ENCODE measurements at regions not wholly inside any gene's neighbourhood (a gene's known extent, or its start where the extent isn't known, plus 50 kb on each side); places are given as distances from the start of the nearest gene placed in this dataset.

DNA sequence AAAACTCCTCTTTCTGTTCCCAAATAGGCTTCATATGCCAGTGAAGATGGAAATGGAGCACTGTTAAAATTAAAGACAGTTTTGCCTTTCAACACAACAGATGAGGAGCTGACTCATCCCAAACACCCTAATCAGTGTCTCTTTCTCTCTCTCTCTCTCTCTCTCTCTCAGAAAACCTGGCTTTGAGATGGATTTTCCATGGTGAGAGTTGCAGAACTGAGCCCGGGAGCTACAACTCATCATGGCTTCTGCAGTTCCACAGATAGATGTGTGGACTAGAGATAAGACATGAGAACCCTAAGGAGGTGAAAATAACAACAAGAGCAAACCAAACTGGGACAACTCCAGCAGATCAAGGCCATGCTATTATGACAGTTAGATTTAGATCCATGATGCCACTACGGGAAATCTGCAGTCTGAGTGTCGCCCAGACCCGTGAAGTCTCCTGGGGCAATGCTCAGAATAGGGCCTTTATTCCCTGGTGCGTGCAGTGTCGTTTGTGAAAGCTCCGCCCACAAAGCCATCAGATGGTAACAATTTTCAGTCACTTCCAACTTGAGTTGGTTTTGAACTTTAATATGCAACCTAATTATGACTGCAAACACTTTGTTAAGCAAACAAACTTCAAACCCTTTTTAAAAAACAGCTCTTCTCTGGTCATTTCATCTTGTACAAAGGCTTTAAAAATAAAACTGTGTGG, 338.2 kb upstream of the PREP start:
- TF ChIP-seq POLR2A (IDR thresholded peaks at IDR 0.05; ENCODE audit: extremely low read depth, insufficient read length) = no peak
- no peak for DNase-seq (ENCODE audit: low read depth)
- H3K4me3 ChIP-seq (ENCODE audit: low read depth, low read length) = no peak overlapping the region

DNA sequence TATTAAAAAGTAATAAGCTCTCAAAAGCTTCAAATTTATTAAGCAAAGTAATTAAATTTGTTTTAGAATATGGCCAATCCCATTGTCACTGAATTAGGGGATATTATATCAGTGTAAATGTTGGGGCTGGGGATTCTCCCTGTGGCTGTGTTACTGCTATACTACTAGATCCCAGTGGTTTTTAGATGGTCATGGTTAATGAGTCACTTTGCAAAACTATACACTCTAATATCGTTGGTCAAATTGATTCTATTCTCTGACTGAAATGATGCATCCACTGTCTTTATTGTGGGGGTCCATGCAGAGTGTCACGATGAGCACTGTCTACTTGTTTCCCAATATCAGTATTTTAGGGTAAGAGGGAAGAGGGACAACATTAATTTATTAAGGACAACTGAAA, 336.9 kb upstream of the PREP start:
- no peak overlapping the region for H3K4me3 ChIP-seq (ENCODE audit: low read depth, low read length)
- TF ChIP-seq, protein P1, sequence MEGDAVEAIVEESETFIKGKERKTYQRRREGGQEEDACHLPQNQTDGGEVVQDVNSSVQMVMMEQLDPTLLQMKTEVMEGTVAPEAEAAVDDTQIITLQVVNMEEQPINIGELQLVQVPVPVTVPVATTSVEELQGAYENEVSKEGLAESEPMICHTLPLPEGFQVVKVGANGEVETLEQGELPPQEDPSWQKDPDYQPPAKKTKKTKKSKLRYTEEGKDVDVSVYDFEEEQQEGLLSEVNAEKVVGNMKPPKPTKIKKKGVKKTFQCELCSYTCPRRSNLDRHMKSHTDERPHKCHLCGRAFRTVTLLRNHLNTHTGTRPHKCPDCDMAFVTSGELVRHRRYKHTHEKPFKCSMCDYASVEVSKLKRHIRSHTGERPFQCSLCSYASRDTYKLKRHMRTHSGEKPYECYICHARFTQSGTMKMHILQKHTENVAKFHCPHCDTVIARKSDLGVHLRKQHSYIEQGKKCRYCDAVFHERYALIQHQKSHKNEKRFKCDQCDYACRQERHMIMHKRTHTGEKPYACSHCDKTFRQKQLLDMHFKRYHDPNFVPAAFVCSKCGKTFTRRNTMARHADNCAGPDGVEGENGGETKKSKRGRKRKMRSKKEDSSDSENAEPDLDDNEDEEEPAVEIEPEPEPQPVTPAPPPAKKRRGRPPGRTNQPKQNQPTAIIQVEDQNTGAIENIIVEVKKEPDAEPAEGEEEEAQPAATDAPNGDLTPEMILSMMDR (IDR thresholded peaks at IDR 0.05; ENCODE audit: low read depth, low read length) = no peak
- no peak for TF ChIP-seq POLR2A (IDR thresholded peaks at IDR 0.05; ENCODE audit: extremely low read depth, insufficient read length)
- no peak for TF ChIP-seq MYC (IDR thresholded peaks at IDR 0.05; ENCODE audit: low read depth, low read length)
- TF ChIP-seq, protein P2, sequence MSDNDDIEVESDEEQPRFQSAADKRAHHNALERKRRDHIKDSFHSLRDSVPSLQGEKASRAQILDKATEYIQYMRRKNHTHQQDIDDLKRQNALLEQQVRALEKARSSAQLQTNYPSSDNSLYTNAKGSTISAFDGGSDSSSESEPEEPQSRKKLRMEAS (IDR thresholded peaks at IDR 0.05; ENCODE audit: low read depth, low read length) = no peak
- no peak for DNase-seq (ENCODE audit: low read depth)

DNA sequence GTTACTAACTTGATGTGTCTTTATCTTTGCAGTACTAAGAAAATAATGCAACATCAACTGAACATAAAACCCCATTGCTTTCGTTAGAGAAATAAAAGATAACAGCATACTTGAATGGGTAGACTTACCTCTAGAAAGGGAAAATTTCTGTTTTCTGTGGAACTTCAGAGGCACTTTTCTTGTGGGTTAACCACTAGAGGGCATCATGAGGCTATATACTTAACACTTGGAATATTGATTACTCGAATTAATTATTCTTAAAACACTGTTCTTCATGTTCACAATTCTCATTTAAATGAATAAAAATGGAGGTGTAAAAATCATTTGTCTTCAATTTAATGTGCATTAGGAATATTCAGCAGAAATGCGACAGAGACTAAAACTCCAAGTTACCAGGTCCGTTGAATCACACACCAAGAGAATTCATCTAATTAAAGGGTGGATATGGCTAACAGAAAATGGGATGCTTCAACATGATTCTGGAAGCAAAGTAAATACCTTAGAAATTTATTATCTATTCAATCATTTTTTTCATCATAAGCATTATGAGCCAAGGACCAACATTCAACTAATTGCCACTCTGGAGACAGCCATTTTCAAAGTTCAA, 330.8 kb upstream of the PREP start:
- no peak overlapping the region for H3K4me3 ChIP-seq (ENCODE audit: low read depth, low read length)
- DNase-seq (ENCODE audit: low read depth) = peak; percentile 58
- TF ChIP-seq, protein P2 (IDR thresholded peaks at IDR 0.05; ENCODE audit: low read depth, low read length) = no peak
- TF ChIP-seq, protein P1 (IDR thresholded peaks at IDR 0.05; ENCODE audit: low read depth, low read length) = peak; percentile 54

DNA sequence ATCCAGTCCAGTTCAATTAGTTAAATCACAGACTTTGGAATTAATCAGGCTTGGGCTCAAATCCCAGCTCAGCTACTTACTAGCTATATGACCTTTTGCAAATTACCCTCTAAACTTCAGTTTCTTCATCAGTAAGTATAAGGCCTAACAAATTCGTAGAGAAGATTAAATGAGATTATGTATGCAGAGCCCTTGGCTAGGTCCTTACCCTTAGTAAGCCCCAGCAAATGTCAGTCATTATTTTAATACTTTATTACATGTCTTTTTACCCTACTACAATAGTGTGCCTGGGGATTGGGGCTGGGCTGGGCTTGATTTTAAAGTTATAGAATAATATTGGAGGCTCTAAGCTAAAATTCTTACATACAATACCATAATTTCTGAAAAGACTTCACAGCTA, 326.1 kb upstream of the PREP start:
- H3K4me3 ChIP-seq (ENCODE audit: low read depth, low read length) = no peak overlapping the region
- no peak for DNase-seq (ENCODE audit: low read depth)
- TF ChIP-seq POLR2A (IDR thresholded peaks at IDR 0.05; ENCODE audit: extremely low read depth, insufficient read length) (no peak), MYC (IDR thresholded peaks at IDR 0.05; ENCODE audit: low read depth, low read length) (no peak)
- TF ChIP-seq, protein P1 (IDR thresholded peaks at IDR 0.05; ENCODE audit: low read depth, low read length) = no peak
- TF ChIP-seq, protein P2 (IDR thresholded peaks at IDR 0.05; ENCODE audit: low read depth, low read length) = no peak

DNA sequence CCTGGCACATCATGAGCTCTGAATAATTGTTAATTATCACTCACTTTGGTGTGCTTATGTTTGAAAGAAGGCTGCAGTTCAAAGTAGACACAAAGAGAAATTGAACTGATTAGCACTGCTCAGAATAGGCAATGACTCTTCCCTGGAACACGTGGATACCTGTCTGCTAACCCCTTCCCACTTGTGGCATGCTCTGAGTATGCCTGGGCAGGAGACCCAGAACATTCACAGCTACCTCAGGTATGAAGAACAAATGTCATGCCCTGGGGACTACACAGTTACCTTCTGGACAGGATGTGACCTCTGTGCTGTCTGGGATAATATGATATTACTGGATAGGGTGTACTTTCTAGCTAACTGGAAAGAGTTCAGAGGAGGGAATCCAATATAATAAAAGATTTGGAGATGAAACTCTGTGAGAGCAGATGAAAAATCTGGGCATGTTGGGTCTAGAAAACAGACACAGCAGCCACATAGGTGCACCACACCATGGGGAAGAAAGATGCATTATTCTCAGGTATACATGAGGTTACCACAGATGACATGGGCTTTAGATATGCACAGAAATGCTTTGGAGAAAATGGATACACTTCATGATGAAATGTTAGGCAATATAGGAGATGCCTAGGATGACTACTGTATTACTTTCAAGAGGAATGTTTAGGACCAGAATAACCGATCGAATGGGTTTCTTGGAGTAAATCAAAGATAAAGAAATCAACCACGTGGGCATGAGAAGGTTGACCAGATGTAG, 324.2 kb upstream of the PREP start:
- TF ChIP-seq, protein P2 (IDR thresholded peaks at IDR 0.05; ENCODE audit: low read depth, low read length) = no peak
- TF ChIP-seq MYC (IDR thresholded peaks at IDR 0.05; ENCODE audit: low read depth, low read length) (no peak), POLR2A (IDR thresholded peaks at IDR 0.05; ENCODE audit: extremely low read depth, insufficient read length) (no peak)
- TF ChIP-seq, protein P1 (IDR thresholded peaks at IDR 0.05; ENCODE audit: low read depth, low read length) = no peak
- no peak for DNase-seq (ENCODE audit: low read depth)
- no peak overlapping the region for H3K4me3 ChIP-seq (ENCODE audit: low read depth, low read length)

DNA sequence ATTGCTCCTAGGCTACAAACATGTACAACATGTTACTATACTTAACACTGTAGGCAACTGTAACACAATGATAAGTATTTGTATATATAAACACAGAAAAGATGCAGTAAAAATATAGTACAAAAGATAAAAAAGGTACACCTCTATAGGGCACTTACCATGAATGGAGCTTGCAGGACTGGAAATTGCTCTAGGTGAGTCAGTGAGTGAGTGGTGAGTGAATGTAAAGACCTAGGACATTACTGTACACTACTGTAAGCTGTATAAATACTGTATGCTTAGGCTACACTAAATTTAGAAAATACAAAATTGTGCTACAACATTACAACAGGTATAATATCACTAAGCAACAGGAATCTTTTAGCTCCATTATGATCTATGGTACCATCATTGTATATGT, 312.0 kb upstream of the PREP start:
- TF ChIP-seq, protein P1 (IDR thresholded peaks at IDR 0.05; ENCODE audit: low read depth, low read length) = no peak
- TF ChIP-seq MYC (IDR thresholded peaks at IDR 0.05; ENCODE audit: low read depth, low read length) (no peak), POLR2A (IDR thresholded peaks at IDR 0.05; ENCODE audit: extremely low read depth, insufficient read length) (no peak)
- TF ChIP-seq, protein P2 (IDR thresholded peaks at IDR 0.05; ENCODE audit: low read depth, low read length) = no peak
- H3K4me3 ChIP-seq (ENCODE audit: low read depth, low read length) = no peak overlapping the region
- DNase-seq (ENCODE audit: low read depth) = no peak
